Astrocyte of the cerebellum (primary cell): ENCODE measurements at regions not wholly inside any gene's neighbourhood (a gene's known extent, or its start where the extent isn't known, plus 50 kb on each side); places are given as distances from the start of the nearest gene placed in this dataset.
"Not testable (repeated sequence)": the region's sequence is repeated elsewhere in the genome, so short reads cannot be mapped to it uniquely, and the experiment has no call there.

Experiments
- DNase-seq: peaks from one replicate; pipeline ENCODE4 v3.0.0-alpha.2; 2011; ENCODE audit warnings: low read depth
- H3K4me3 ChIP-seq: 2 replicates; pipeline ENCODE4 v1.5.1; 2011; ENCODE audit warnings: mild to moderate bottlenecking, low read depth, low read length, moderate library complexity
- CTCF ChIP-seq: IDR thresholded peaks from 2 replicates; pipeline ENCODE4 v1.5.1; 2012; ENCODE audit warnings: low read length, low read depth, moderate library complexity, mild to moderate bottlenecking; ENCODE audit errors: missing control alignments
- in situ Hi-C: cut with HindIII; loops from 2 replicates; pipeline ENCODE4 v1.10.0; 2017; ENCODE audit warnings: low sequenced_read_pairs

- no peak overlapping the region for H3K4me3 ChIP-seq
- in situ Hi-C loops = no loop called here
- DNase-seq = no peak
- no peak for TF ChIP-seq CTCF
These were observed 173.4 kb upstream of the NDUFV2 start for GRCh38 chr18:8928847-8929780.

- in situ Hi-C loops = no loop called here
- no peak for DNase-seq
- no peak for TF ChIP-seq CTCF
These were observed 171.4 kb upstream of the NDUFV2 start for GRCh38 chr18:8930990-8931616.

GRCh38 chr18:8932866-8933265 is 169.6 kb upstream of the NDUFV2 start:
- H3K4me3 ChIP-seq = no peak overlapping the region
- DNase-seq = no peak
- in situ Hi-C loops = no loop called here
- no peak for TF ChIP-seq CTCF

More at GRCh38 chr18:8930990-8931616, 171.4 kb upstream of the NDUFV2 start:
- H3K4me3 ChIP-seq = no peak overlapping the region

GRCh38 chr18:8933714-8934284 is 168.7 kb upstream of the NDUFV2 start:
- DNase-seq = no peak
- in situ Hi-C loops = no loop called here
- no peak for TF ChIP-seq CTCF
- H3K4me3 ChIP-seq = no peak overlapping the region

GRCh38 chr18:8935346-8935745 is 167.2 kb upstream of the NDUFV2 start:
- H3K4me3 ChIP-seq, DNase-seq, in situ Hi-C loops: not testable (repeated sequence)

- H3K4me3 ChIP-seq = no peak overlapping the region
- no peak for TF ChIP-seq CTCF
- in situ Hi-C loops = no loop called here
- DNase-seq = no peak
These were observed 165.9 kb upstream of the NDUFV2 start for GRCh38 chr18:8936619-8937018.
